HPDE6-E6E7 (cell line): ENCODE measurements at regions not wholly inside any gene's neighbourhood (a gene's known extent, or its start where the extent isn't known, plus 50 kb on each side); places are given as distances from the start of the nearest gene placed in this dataset.
A peak's percentile ranks its signal among the peaks of the same experiment; 100 is the strongest.
"Not testable (repeated sequence)": the region's sequence is repeated elsewhere in the genome, so short reads cannot be mapped to it uniquely, and the experiment has no call there.

Experiments used
- DNase-seq: peaks from one replicate; pipeline ENCODE4 v3.0.0; 2011; ENCODE audit warnings: missing footprints; ENCODE audit errors: extremely low spot score

DNA sequence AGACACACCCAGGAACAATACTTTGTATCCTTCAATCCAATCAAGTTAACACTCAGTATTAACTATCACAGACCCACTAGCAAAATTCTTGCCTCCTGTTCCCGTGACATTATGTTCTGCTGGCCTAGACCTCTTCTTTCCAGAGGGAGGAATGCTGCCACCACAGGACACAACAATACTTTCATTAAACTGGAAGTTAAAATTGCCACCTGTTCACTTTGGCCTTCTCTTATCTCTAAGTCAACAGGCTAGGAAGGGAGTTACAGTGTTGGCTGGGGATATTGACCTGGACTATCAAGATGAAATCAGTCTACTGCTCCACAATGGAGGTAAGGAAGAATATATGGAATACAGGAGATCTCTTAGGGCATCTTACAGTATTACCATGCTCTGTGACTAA is 1000.4 kb upstream of the GBE1 start:
- DNase-seq: no peak

DNA sequence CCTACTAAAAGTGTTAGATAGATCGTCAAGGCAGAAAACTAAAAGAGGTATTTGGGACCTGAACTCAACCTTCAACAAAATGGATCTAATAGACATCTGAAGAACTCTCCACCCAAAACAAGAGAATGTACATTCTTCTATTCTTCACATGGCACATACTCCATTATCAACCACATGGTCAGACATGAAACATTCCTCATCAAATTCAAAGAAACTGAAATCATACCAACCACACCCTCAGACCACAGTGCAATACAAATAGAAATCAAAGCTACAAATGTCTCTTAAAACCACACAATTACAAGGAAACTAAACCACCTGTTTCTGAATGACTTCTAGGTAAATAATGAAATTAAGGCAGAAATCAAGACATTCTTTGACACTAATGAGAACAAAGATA is 984.1 kb upstream of the GBE1 start:
- no peak for DNase-seq

DNA sequence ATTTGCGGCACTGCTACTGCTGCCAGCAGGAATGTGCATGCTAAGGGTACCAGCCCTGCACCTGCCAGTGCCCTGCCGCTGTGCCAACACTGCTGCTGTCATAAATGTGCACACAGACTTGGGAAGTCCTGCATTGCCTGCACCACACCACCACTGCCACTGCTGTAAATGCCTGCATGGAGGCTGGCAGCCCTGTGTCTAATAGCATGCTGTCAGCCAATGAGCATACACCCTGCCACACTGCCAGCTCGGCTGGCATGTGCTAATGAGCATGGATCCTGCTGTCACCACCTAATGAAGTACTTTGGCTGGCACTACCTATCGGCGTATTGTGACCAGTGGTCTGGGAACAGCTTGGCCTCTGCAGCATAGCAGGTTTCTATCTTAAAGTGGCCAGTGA is 981.8 kb upstream of the GBE1 start:
- no peak for DNase-seq

DNA sequence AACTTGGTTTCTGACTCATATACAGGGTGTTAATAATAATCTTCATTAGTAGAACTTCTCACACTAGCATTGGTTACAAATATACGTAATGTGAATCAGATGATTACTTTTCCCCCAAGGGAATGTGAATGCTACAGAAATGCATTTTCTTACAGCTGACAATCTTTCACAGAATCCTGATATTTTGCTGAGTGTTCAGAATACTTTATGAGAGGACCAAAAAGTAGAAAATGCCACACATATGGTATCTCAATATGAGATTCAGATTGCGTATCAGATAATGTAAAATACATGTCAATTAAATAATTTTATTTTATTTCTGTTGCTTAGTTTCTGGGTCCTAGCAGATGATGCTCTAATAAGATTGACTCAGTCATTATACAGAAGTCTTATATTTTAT is 979.9 kb upstream of the GBE1 start:
- no peak for DNase-seq

DNA sequence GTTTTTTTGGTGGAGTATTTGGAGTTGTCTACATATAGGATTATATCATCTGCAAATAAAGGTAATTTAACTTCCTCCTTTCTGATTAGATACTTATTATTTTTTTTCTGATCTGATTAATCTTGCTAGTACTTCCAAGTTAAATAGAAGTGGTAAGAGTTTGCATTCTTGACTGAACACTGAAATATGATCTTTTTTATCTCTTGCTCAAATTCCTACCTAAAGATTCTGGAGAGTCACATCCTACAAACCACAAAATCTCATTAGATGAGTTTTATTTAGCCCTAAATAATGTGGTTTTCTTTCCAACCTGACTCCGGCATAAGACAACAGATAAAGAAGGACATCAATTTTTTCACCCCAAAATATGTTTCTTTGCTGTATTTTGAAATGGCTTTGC is 977.9 kb upstream of the GBE1 start:
- DNase-seq: no peak

DNA sequence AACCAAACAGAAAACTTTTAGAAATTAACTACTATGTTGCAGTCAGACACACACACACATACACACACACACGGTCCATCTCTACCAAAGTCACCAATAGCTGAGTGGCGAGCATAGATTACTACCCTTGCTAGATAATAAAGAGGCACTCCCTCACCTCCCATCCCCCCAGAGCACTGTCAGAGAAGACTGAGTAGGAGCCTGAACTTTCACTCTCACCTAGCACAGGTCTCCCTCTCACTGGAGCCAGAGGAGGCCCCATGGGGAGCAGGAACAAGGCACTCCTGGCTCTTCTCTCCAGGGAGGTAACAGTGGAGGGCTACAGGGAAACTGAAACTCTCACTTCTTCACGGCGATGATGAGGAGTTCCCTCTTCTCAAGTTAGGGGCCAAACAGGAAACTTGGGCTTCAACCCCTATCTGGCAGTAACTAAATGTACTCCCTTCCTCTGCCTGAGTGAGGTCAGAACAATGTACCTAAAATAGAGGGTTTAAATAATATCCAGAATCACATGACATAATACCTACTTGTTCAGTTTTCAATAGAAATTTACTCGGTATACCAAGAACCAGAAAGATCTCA is 975.3 kb upstream of the GBE1 start:
- DNase-seq: no peak

DNA sequence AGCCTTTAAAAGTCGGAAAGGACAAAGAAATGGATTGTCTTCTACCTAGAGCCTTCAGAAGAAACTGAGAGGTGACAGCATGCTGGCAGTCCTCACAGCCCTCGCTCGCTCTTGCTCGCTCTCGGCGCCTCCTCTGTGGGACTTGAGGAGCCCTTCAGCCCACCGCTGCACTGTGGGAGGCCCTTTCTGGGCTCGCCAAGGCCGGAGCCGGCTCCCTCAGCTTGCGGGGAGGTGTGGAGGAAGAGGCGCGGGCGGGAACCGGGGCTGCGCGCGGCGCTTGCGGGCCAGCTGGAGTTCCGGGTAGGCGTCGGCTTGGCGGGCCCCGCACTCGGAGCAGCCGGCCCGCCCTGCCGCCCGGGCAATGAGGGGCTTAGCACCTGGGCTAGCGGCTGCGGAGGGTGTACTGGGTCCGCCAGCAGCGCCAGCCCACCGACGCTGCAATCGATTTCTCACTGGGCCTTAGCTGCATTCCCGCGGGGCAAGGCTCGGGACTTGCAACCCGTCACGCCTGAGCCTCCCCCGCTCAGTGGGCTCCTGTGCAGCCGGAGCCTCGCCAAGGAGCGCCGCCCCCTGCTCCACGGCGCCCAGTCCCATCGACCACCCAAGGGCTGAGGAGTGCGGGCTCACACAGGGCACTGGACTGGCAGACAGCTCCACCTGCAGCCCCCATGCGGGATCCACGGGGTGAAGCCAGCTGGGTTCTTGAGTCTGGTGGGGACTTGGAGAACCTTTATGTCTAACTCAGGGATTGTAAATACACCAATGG is 953.8 kb upstream of the GBE1 start:
- DNase-seq: no peak

DNA sequence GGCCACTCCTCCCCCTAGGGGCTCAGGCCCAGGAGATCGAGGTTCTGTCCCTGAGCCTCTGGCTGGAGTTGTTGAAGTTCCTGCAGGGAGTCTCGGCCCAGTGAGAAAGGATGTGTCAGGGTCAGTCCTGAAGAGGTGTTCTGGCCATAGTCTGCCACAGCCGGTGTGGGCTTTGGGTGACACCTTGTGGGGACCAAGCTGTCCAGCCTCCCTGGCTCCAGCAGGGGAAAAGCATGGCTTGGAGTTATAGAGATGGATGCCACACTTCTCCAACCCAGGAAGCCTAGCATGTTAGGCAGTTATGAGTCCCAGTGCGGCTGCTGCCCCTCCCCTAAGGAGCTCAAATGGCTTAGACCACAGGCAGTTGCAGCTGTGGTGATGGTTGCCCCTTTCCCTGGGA is 945.6 kb upstream of the GBE1 start:
- DNase-seq: no peak

DNA sequence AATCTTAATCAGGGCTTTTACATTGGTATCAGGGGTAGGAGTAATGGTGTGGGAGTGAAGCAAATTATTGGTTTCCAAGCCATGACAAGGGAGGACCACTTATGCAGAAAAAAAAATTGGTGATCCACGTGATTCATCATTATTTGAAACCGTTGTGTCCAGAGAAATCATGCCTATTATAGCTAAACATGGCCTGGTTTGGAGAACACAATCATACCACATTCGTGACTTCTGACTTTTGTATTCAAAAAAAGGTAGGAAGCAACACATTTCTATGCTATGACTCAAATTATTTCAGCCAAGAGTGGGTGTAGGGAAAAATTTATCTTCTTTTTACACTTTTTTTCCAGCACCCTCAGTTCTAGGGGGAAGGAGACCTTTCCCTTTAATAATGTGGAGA is 924.3 kb upstream of the GBE1 start:
- DNase-seq: no peak

DNA sequence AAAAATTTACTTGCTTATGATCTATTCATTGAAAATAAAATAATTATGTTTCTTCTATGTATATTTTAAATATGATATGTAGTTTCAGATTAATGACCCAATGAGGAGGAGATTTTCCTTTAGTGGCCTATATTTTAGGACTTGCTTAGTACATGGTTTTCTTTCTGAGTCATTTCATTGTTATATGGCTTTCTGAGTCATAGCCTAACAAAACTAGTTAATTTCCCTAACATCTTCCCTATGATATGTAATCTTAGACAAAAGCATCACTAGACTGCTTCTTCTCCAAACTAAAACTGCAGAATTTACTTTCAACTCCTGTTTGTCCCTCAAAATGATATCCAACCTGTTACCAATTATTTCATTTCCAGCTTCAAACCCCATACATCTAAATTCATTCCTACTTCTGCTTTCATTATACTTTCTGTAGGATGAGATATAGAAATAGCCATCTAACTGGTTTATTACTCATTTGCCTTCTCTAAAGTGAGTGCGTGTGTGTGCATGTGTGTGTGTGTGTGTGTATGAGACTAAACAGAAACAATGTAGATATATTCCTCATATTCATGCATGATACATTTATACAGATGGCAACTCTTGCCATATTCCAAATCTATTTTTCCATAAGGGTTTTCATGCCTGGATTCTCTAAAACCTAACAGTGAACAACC is 915.0 kb upstream of the GBE1 start:
- DNase-seq: peak; percentile 2

DNA sequence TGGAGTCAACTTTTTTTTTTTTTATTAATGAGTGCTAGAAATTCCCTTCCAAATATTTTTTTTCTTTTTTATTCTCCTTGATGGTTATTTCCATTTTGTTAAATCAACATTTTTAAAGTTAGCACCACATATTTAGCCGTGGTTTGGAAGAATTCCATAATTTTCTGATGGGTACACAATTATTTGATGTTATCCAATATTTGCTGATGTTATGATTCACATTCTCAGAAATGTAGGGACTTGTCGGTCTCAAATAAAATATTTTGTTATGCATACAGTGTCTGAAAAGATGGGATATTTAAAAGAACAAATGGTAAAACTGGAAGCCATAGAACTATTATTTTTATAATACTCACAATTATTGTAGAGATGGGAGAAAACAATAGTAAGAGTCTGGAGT is 911.5 kb upstream of the GBE1 start:
- DNase-seq: no peak

DNA sequence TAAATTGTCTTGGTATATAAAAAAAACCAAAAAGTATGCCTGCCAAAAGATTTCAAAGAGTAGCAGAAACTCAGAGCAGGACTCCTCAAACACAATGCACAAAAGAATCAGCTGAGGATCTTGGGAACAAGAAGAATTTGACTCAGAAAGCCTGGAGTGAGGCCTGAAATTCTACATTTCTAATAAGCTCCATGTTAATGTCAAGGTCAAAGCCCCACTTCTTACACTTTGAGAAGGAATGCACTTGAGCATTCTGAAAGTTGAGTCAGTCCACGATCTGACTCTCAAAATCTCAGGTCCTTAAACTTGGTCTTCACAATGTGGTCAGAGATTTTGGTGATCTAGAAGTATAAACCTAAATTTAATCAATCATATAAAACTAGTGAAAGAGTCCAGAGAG is 910.0 kb upstream of the GBE1 start:
- no peak for DNase-seq

DNA sequence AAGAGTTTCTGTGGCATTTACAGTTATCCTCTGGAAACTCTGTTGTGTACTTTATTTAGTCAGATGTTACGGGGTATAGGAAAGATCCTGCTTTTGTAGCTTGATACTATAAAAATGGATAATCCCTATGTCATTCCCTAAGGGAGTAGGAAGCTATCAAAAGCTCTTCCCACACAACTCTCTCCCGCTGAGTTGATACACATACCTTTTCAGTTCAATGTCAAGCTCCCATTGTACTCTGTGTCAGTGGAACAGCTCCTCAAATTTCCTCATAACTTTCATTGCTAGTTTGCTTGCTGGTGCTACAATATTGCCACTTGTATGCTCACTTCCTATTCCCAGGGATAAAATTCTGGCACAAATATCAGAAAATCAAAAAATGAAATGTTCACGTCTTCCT is 893.3 kb upstream of the GBE1 start:
- DNase-seq: no peak

DNA sequence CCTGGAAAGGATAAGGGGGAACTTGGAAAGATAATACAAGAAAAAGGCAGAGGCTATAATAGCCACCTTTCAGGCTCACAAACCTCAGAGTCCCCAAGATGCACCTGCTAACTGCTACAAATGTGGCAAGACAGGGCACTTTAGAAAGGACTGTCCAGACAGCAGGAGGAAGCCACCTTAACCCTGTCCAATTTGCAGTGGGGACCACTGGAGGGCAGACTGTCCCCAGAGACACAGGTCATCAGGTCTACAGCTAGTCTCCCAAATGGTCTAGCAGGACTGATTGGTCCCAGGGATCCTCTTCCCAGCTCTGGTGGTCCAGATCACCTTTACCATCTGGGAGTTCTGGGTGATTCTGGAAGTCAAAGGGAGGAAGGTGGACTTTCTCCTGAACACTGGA is 882.5 kb upstream of the GBE1 start:
- DNase-seq: peak; percentile 0

DNA sequence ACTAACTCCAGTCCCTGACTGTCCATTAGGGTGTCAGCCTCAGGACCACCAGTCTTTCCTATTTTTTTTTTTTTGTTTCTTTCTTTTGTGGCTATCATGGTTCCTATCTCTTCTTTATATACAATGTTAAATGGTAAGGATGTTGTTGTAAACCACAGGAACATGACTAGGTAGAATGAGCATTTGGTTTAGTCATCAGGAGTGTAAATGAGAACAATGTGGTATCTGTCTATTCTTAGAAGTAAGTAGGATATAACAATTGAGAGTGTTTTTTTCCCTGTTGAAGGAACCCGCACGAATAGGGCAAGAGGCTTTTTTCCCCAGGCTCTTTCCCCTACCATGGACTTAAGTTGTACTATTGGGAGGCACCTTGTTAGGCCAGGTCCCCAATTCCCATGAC is 880.3 kb upstream of the GBE1 start:
- peak; percentile 7 for DNase-seq

DNA sequence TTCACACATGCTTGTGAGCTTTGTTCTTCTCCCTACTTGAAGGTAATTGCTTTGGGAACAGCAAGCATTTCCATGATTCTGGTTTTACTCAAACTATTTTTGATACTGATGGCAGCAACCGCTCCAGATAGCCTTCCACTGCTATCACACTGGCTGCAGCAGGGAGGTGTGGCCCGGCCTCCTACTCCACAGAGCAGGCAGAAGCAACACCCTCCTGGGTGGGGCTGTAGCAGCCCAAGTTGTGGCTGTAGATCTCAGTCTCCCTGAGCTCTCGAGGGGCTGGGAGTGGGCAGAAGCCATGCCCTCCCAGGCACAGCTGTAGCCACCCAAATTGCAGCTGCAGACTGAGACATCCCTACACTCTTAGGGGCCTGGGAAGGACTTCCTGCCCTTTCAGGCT is 878.8 kb upstream of the GBE1 start:
- DNase-seq: no peak

DNA sequence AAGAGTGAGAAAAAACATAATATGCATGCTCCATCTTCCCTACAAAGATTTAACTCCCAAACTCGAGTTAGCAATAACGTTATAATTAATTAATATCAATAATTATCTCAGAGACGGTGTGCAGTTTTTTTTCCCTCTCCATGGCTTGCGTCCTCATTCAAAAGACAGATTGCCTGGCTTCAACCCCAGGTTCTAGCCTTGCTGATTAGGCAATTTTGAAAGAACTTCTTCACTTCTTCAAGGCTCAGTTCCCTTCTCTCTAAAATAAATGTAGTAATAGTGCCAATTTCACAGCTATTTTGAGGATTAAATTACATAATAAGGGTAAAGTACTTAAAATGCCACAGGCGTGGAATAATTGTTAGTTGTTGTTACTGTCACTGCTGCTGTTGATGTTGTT is 876.1 kb upstream of the GBE1 start:
- no peak for DNase-seq

DNA sequence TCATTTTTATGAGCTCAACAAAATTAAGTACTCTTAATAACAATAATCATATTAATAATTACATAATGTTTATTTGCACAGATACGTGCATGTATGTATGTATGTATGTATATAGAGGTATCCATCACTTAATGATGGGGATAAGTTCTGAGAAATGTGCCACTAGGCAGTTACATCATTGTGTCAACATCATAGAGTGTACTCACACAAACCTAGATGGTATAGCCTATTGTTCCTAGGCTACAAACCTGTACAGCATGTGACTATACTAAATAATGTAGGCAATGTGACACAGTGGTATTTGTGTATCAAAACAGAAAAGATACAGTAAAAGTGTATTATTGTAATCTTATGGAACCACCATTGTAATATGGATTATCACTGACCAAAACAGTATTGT is 874.7 kb upstream of the GBE1 start:
- no peak for DNase-seq

DNA sequence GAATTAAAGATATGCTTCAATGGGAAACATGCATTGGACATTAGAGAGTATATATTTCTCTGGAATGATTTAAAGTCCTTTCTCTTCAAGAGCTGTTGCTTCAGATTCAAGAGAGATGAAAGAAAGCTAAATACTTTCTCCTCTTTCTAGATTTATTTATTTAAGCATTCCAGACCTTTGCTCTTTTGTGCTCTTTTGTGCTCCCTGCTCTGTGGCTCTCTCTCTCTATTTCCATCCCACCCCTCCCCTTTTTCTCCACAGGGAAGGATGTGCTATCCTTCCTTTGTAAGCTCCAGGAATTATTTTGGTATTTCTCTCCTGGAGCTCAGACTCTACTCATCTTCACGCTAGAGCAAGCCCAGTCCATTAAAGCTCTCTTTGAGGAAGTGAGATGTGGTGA is 871.9 kb upstream of the GBE1 start:
- DNase-seq: no peak

DNA sequence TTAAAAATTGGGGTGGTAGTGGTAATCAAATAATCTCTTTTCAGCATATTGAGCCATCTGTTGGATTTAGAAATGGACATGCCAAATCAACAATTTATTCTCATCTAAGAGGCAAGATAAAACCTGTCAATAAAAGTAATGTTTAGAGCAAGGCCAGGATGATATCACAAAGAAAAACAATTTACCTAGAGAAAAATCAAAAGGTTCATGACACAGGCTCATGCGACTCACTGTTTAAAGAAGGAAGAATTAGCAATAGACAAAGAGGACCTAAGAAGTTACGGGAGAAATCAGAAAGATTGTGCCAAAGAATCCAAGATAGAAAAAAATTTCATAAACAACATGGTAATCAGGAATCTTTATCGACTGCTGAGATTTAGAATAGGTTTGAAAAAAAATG is 868.5 kb upstream of the GBE1 start:
- DNase-seq: no peak

DNA sequence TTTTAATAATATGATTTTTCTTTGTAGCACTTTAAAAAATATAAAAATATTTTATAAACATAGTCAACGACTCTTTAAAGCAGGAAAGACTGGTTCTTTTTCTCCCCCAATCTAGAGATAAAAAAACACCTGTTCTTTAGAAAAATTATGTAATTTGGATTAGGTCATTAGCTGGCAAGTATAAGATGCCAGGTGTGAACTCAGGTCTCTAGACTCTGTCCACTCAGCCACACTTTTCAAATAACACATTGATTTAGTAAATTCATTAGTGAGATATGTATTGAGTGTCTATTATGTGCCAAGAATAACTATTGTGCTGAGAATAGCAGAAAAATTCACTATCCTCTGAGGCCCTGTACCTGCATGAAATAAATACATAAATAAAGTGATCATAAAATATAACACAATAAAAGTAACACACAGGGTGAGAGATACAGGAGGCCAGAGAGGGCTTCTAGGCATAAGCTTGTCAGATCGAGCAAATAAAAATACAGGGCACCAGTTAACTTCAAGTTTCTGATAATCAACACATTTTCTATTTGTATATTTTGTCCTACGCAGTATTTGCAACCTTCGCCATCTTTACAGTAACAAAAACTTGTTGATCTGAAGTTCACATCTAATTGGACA is 867.1 kb upstream of the GBE1 start:
- no peak for DNase-seq

DNA sequence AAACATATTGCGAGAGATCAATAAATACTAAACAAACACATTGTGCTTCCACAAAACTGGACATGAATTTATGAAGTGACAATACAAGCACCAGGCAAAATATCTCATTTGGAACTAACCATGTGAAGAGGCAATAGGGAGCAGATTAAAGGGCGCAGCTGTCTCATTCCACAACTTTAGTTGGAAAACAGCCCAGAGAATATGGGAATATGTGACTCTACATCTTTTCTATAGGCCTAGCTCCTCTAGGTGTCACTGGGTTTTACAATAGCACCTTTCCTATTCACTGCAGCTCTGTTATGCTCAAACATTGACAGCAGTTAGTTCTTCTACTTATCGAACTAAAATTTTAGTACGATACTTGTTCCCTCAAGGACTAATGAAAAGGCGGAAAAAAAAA is 866.3 kb upstream of the GBE1 start:
- DNase-seq: no peak

DNA sequence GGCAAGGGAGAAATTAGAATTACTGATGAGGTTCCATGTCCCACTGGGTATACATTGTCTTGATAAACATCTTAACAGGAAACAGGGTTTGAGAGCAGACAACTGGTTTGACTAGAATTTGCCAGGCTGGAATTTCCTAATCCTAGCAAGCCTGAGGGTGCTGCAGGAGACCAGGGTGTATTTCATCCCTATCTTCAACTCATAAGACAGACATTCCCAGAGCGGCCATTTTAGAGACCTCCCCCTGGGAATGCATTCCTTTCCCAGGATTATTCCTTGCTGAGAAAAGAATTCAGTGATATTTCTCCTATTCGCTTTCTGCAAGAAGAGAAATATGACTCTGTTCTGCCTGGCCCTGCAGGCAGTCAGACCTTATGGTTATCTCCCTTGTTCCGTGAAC is 859.3 kb upstream of the GBE1 start:
- DNase-seq: not testable (repeated sequence)
